ENCODE measurements at regions not wholly inside any gene's neighbourhood (a gene's known extent, or its start where the extent isn't known, plus 50 kb on each side); places are given as distances from the start of the nearest gene placed in this dataset.

GRCh38 chr6:27059621-27060425 lies 187.7 kb upstream of the PRSS16 start:
- Mint-ChIP-seq H3K9me3 (no peaks in the 10 kb centered on the region), H3K36me3 (no peaks in the 10 kb centered on the region), H3K27ac (no peak overlapping the region)
- ATAC-seq, result no peak
- DNase-seq (ENCODE audit: low spot score in 2 of 2), result no peak

- Mint-ChIP-seq H3K36me3 (no peaks in the 10 kb centered on the region), H3K9me3 (no peaks in the 10 kb centered on the region), H3K27ac (no peak overlapping the region)
- DNase-seq (ENCODE audit: low spot score in 2 of 2), result no peak
- no peak for ATAC-seq
Measured at GRCh38 chr6:27061235-27061993, 186.1 kb upstream of the PRSS16 start.

GRCh38 chr6:27062755-27063154 lies 184.7 kb upstream of the PRSS16 start:
- DNase-seq (ENCODE audit: low spot score in 2 of 2) (no peak), ATAC-seq (no peak)
- Mint-ChIP-seq H3K27ac (no peak overlapping the region), H3K36me3 (no peaks in the 10 kb centered on the region), H3K9me3 (no peaks in the 10 kb centered on the region)

DNA sequence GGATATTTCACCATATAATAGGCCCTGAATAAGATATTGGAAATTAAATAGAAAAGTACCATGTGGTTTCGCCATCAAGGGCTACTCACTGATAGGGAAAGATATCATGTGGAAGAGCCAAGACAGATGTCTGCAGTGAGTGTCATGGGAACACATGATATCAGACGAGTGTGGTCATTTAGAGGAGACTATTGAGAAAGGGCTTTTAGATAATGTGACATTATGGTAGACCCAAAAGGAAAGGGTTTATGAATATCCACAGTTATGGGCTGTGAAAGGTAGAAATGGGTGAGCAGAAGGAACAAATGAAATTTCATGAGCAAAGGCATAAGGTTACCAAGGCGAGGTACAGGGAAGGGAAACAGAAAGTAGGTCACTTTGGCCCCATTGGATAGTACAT lies 182.3 kb upstream of the PRSS16 start:
- Mint-ChIP-seq H3K9me3 (no peaks in the 10 kb centered on the region), H3K36me3 (no peaks in the 10 kb centered on the region), H3K27ac (no peak overlapping the region)
- no peak for ATAC-seq
- no peak for DNase-seq (ENCODE audit: low spot score in 2 of 2)

DNA sequence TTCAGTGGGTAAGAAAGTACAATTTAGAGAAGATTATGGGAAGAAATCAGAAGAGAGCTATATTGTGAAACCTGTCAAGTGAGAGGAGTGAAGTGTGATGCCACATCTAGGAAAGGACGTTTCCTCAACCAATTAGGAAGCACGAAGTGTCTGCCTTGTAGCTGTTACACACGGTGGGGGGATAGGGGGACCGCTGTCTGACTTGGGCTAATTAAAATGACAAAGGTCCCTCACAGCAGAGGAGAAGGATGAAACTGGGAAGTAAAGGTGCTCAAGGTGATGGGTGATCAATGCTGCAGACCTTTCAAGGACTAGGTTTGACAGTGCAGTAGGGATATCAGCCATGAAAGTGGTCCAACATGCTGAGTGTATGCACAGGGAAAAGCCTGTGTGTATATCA lies 181.1 kb upstream of the PRSS16 start:
- ATAC-seq (no peak), DNase-seq (ENCODE audit: low spot score in 2 of 2) (no peak)
- H3K27ac Mint-ChIP-seq, result no peak overlapping the region
- no peaks in the 10 kb centered on the region for H3K9me3 Mint-ChIP-seq
- no peaks in the 10 kb centered on the region for H3K36me3 Mint-ChIP-seq

GRCh38 chr6:27066802-27067201 lies 180.7 kb upstream of the PRSS16 start:
- Mint-ChIP-seq H3K36me3 (no peaks in the 10 kb centered on the region), H3K9me3 (no peaks in the 10 kb centered on the region), H3K27ac (no peak overlapping the region)
- ATAC-seq (no peak), DNase-seq (ENCODE audit: low spot score in 2 of 2) (no peak)

DNA sequence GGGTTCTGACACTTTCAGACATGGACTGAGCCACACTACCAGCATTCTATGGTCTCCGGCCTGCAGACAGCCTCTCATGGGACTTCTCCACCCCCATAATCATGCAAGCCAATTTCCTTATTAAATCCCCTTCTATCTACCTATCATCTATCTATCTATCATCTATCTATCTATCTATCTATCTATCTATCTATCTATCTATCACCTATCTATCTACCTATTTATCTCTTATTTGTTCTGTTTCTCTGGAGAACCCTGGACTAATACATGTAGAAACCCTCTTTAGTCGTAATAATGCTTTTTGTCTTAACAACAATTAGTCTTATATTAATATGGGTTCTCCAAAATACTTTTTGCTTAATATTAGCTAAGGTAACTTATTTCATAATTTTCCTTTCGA lies 174.1 kb upstream of the PRSS16 start:
- H3K27ac Mint-ChIP-seq, result no peak overlapping the region
- DNase-seq (ENCODE audit: low spot score in 2 of 2) (no peak), ATAC-seq (no peak)
- H3K36me3 Mint-ChIP-seq, result no peaks in the 10 kb centered on the region
- no peaks in the 10 kb centered on the region for H3K9me3 Mint-ChIP-seq

- ATAC-seq (no peak), DNase-seq (ENCODE audit: low spot score in 2 of 2) (no peak)
- Mint-ChIP-seq H3K9me3 (no peaks in the 10 kb centered on the region), H3K36me3 (no peaks in the 10 kb centered on the region), H3K27ac (no peak overlapping the region)
Measured at GRCh38 chr6:27076116-27076515, 171.4 kb upstream of the PRSS16 start.

DNA sequence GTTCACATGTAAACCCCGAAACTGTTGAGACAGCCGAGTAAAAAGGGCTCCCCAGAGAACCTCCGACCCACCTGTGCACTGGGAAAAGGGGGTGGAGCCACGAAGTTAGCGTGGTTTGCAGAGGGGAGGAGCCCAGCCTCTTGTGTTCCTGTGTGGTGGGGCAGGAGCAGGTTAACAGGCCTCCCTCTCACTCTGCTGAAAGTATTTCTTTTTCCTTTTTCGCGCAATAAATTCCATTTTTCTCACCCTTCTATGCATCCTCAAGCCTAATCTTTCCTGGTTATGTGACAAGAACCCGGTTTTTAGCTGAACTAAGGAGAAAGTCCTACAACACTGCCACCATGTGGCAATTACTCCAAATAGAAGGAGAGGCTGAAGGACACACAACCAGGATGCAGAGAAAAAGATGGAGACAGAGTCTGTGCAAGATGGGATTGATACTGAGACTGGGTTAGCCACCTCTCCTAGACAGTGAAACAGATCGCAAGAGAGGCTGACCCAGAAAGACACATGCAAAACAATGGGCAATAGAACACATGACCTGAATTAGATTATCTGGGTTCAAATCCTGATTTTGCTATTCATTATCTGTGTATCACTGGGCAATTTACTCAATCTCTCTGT lies 168.7 kb upstream of the PRSS16 start:
- peak in 1 of 2 donors; percentile 36 for DNase-seq (ENCODE audit: low spot score in 2 of 2)
- no peak overlapping the region for H3K27ac Mint-ChIP-seq

DNA sequence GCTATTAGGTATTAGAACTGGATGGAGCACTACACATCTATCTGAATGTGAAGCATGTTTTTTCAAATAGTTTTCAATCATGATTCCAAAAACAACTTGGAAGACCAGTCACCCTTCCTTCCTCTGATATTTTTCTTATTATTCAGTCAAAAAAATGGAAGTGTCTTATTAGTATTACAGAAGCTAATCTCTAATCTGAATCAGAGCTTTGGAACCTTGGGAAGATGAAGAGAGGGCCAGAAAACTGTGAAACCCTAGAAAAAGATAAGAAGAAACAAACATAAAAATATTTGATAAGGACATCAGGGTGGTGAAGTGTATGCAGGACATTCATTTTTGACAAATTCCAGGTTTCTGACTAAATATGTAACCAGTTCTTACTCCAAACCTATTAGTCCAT lies 166.3 kb upstream of the PRSS16 start:
- ATAC-seq, result no peak
- H3K36me3 Mint-ChIP-seq, result no peaks in the 10 kb centered on the region
- no peak overlapping the region for H3K27ac Mint-ChIP-seq
- no peak for DNase-seq (ENCODE audit: low spot score in 2 of 2)
- no peaks in the 10 kb centered on the region for H3K9me3 Mint-ChIP-seq

More for the DNA sequence above, 168.7 kb upstream of the PRSS16 start:
- Mint-ChIP-seq H3K9me3 (no peaks in the 10 kb centered on the region), H3K36me3 (no peaks in the 10 kb centered on the region)
- peak; percentile 91 to 92 for ATAC-seq

- ATAC-seq (no peak), DNase-seq (ENCODE audit: low spot score in 2 of 2) (no peak)
- Mint-ChIP-seq H3K36me3 (no peaks in the 10 kb centered on the region), H3K9me3 (no peaks in the 10 kb centered on the region), H3K27ac (no peak overlapping the region)
Measured at GRCh38 chr6:27081931-27082330, 165.6 kb upstream of the PRSS16 start.

- Mint-ChIP-seq H3K27ac (no peak overlapping the region), H3K9me3 (no peaks in the 10 kb centered on the region), H3K36me3 (no peaks in the 10 kb centered on the region)
- ATAC-seq, result no peak
- DNase-seq (ENCODE audit: low spot score in 2 of 2), result no peak
Measured at GRCh38 chr6:27088068-27088467, 159.4 kb upstream of the PRSS16 start.

- peaks cover 3 to 5% of the 10 kb centered on the region in 2 donors for H3K36me3 Mint-ChIP-seq
Measured at GRCh38 chr6:27091661-27092315, 155.7 kb upstream of the PRSS16 start.

GRCh38 chr6:27092316-27092692 lies 155.2 kb upstream of the PRSS16 start:
- DNase-seq (ENCODE audit: low spot score in 2 of 2) (no peak), ATAC-seq (no peak)
- Mint-ChIP-seq H3K9me3 (no peaks in the 10 kb centered on the region), H3K36me3 (peaks cover 8 to 10% of the 10 kb centered on the region in 2 donors), H3K27ac (no peak overlapping the region)

More at GRCh38 chr6:27091661-27092315, 155.7 kb upstream of the PRSS16 start:
- ATAC-seq (peak; percentile 60 to 97), DNase-seq (ENCODE audit: low spot score in 2 of 2) (peak in 1 of 2 donors; percentile 26)
- Mint-ChIP-seq H3K9me3 (no peaks in the 10 kb centered on the region), H3K27ac (peak overlapping the region in 1 of 2 donors; percentile 81)

- ATAC-seq (no peak), DNase-seq (ENCODE audit: low spot score in 2 of 2) (no peak)
- peaks cover 13 to 14% of the 10 kb centered on the region in 2 donors for H3K36me3 Mint-ChIP-seq
- H3K9me3 Mint-ChIP-seq, result no peaks in the 10 kb centered on the region
- no peak overlapping the region for H3K27ac Mint-ChIP-seq
Measured at GRCh38 chr6:27095914-27096313, 151.6 kb upstream of the PRSS16 start.

DNA sequence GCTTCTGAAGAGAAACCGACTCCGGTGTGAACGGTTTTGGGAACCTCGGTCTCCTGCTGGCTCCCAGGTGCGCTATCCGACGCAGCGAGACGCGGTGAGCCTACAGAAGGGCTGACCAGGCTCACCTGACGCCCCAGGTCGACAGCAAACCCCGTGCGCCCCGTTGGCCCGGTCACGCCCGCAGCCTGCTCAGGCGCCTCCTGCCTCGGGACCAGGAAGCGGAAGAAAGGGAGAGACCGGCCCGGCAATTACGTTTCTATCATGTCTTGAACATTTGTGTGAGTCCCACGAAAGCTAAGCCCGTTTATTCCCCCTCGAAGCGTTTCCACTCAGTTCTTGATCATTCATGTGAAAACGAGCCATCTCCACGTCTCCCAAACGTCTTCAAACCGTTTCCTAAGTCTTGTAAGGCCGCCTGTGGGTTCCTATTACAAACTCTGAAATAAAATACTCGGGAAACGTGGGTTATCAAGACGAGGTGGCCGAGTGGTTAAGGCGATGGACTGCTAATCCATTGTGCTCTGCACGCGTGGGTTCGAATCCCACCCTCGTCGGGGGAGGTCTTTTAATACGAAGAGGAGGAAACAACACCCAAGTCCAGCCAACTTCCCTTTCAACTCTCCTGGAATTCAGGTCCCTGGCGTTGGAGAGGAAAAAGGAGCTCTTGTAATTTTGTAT lies 150.5 kb upstream of the PRSS16 start:
- Mint-ChIP-seq H3K36me3 (peaks cover 13 to 14% of the 10 kb centered on the region in 2 donors), H3K27ac (peak overlapping the region; percentile 72 to 95), H3K9me3 (no peaks in the 10 kb centered on the region)
- ATAC-seq, result peak; percentile 64 to 80
- DNase-seq (ENCODE audit: low spot score in 2 of 2), result peak; percentile 41 to 59
